Neural cell (in vitro differentiated cells): ENCODE measurements at regions not wholly inside any gene's neighbourhood (a gene's known extent, or its start where the extent isn't known, plus 50 kb on each side); places are given as distances from the start of the nearest gene placed in this dataset.

Experiments used
- H2AFZ ChIP-seq: fragments of 200-600, 300-800 bp; sonication (generic), shearing (Covaris generic); 2 replicates; pipeline ENCODE4 v1.6.0; 2014; ENCODE audit warnings: low read depth, mild to moderate bottlenecking, antibody characterized with exemption, low read length, moderate library complexity
- H3F3A ChIP-seq: fragments of 200-600 bp; shearing (Covaris generic); 2 replicates; pipeline ENCODE4 v1.6.1; 2016; ENCODE audit warnings: mild to moderate bottlenecking, moderate library complexity, mixed read lengths, antibody characterized with exemption, low read length; ENCODE audit not compliant: insufficient read depth, poor library complexity, severe bottlenecking
- H3K27ac ChIP-seq: fragments of 200-600, 300-800 bp; sonication (generic), shearing (Covaris generic); 2 replicates; pipeline ENCODE4 v1.5.1; 2014; ENCODE audit warnings: mild to moderate bottlenecking, low read length, moderate library complexity
- H3K27me3 ChIP-seq: fragments of 300-800, 200-600 bp; sonication (generic), shearing (Covaris generic); 2 replicates; pipeline ENCODE4 v1.6.0; 2014; ENCODE audit warnings: mild to moderate bottlenecking, low read depth, low read length, moderate library complexity; ENCODE audit not compliant: insufficient read depth
- H3K36me3 ChIP-seq: fragments of 300-800, 200-600 bp; sonication (generic), shearing (Covaris generic); 2 replicates; pipeline ENCODE4 v1.5.1; 2014; ENCODE audit warnings: mild to moderate bottlenecking, antibody characterized with exemption, low read length, moderate library complexity; ENCODE audit not compliant: insufficient read depth
- H3K4me2 ChIP-seq: fragments of 300-800, 200-600 bp; sonication (generic), shearing (Covaris generic); 2 replicates; pipeline ENCODE4 v1.6.0; 2014; ENCODE audit warnings: mild to moderate bottlenecking, low read length
- H3K4me3 ChIP-seq: fragments of 300-800, 200-600 bp; sonication (generic), shearing (Covaris generic); 2 replicates; pipeline ENCODE4 v1.5.1; 2014; ENCODE audit warnings: mild to moderate bottlenecking, low read length, moderate library complexity
- H3K79me2 ChIP-seq: fragments of 200-600 bp; shearing (Covaris generic); replicated peaks from 2 replicates; pipeline ENCODE4 v1.6.0; 2014; ENCODE audit warnings: mild to moderate bottlenecking, low read length, moderate library complexity; ENCODE audit not compliant: insufficient read depth
- H3K9ac ChIP-seq: fragments of 300-800, 200-600 bp; sonication (generic), shearing (Covaris generic); 2 replicates; pipeline ENCODE4 v1.6.1; 2016; ENCODE audit warnings: mild to moderate bottlenecking, low read length, mixed read lengths
- H3K9me2 ChIP-seq: fragments of 200-600 bp; shearing (Covaris generic); 2 replicates; pipeline ENCODE4 v1.6.1; 2016; ENCODE audit warnings: mild to moderate bottlenecking, low read length, mixed read lengths; ENCODE audit not compliant: insufficient read depth
- H3K9me3 ChIP-seq: fragments of 200-600, 300-800 bp; sonication (generic), shearing (Covaris generic); 2 replicates; pipeline ENCODE4 v1.6.1; 2016; ENCODE audit warnings: mild to moderate bottlenecking, mixed run types, low read length, moderate library complexity, mixed read lengths
- H4K20me1 ChIP-seq: fragments of 200-600 bp; shearing (Covaris generic); 2 replicates; pipeline ENCODE4 v1.6.1; 2016; ENCODE audit warnings: mild to moderate bottlenecking, mixed run types; ENCODE audit not compliant: insufficient read depth
- CTCF ChIP-seq: fragments of 450-650 bp; IDR thresholded peaks from 2 replicates; pipeline ENCODE4 v1.5.1; 2014; ENCODE audit warnings: antibody characterized with exemption, mild to moderate bottlenecking, moderate library complexity; ENCODE audit not compliant: poor library complexity, severe bottlenecking
- EP300 ChIP-seq: fragments of 450-650 bp; conservative IDR thresholded peaks from 2 replicates; pipeline ENCODE4 v1.6.1; 2014; ENCODE audit warnings: antibody characterized with exemption, mild to moderate bottlenecking, moderate library complexity; ENCODE audit not compliant: poor library complexity, severe bottlenecking
- EZH2 ChIP-seq: fragments of 200-600, 300-800 bp; shearing (Covaris generic), sonication (generic); IDR thresholded peaks from 2 replicates; pipeline ENCODE4 v1.6.1; 2014; ENCODE audit warnings: antibody characterized with exemption, low read length, borderline replicate concordance, mild to moderate bottlenecking; ENCODE audit not compliant: insufficient read depth, poor library complexity, severe bottlenecking
- MXI1 ChIP-seq: fragments of 450-650 bp; conservative IDR thresholded peaks from 2 replicates; pipeline ENCODE4 v1.6.1; 2014; ENCODE audit warnings: antibody characterized with exemption, mild to moderate bottlenecking; ENCODE audit not compliant: poor library complexity, severe bottlenecking
- POLR2AphosphoS5 ChIP-seq: IDR thresholded peaks from 2 replicates; pipeline ENCODE4 v1.6.1; 2012
- RAD21 ChIP-seq: fragments of 450-650 bp; conservative IDR thresholded peaks from 2 replicates; pipeline ENCODE4 v1.6.1; 2014; ENCODE audit warnings: antibody characterized with exemption, mild to moderate bottlenecking, moderate library complexity
- REST ChIP-seq: IDR thresholded peaks from 2 replicates; pipeline ENCODE4 v1.6.1; 2012; ENCODE audit warnings: borderline replicate concordance
- SMC3 ChIP-seq: fragments of 450-650 bp; conservative IDR thresholded peaks from 2 replicates; pipeline ENCODE4 v1.6.1; 2014; ENCODE audit warnings: antibody characterized with exemption, mild to moderate bottlenecking, moderate library complexity; ENCODE audit not compliant: poor library complexity
- TAF1 ChIP-seq: IDR thresholded peaks from 2 replicates; pipeline ENCODE4 v1.6.1; 2012; ENCODE audit warnings: low read depth

- H3F3A ChIP-seq: no peaks in the 10 kb centered on the region
- H3K27ac ChIP-seq: no peak overlapping the region
- H3K4me2 ChIP-seq: no peak overlapping the region
- no peak overlapping the region for H2AFZ ChIP-seq
- no peaks in the 10 kb centered on the region for H3K36me3 ChIP-seq
- TF ChIP-seq EZH2: no peak
- TF ChIP-seq EP300: no peak
- no peak for TF ChIP-seq REST
- no peak for TF ChIP-seq TAF1
- TF ChIP-seq CTCF: no peak
- TF ChIP-seq POLR2AphosphoS5: no peak
- no peak for TF ChIP-seq MXI1
- TF ChIP-seq RAD21: no peak
- no peak for TF ChIP-seq SMC3
- H4K20me1 ChIP-seq: no peaks in the 10 kb centered on the region
- no peak overlapping the region for H3K4me3 ChIP-seq
- H3K79me2 ChIP-seq: no peaks in the 10 kb centered on the region
- no peaks in the 10 kb centered on the region for H3K9me3 ChIP-seq
- no peak overlapping the region for H3K9ac ChIP-seq
- H3K9me2 ChIP-seq: no peaks in the 10 kb centered on the region
- H3K27me3 ChIP-seq: no peaks in the 10 kb centered on the region
These were observed 1191.9 kb upstream of the TENM4 start for GRCh38 chr11:80632691-80633090.

- Histone ChIP-seq H2AFZ (no peak overlapping the region), H3K4me2 (no peak overlapping the region), H3K79me2 (no peaks in the 10 kb centered on the region), H3F3A (no peaks in the 10 kb centered on the region), H4K20me1 (no peaks in the 10 kb centered on the region), H3K27ac (no peak overlapping the region), H3K4me3 (no peak overlapping the region), H3K36me3 (no peaks in the 10 kb centered on the region), H3K27me3 (no peaks in the 10 kb centered on the region), H3K9me3 (no peaks in the 10 kb centered on the region), H3K9ac (no peak overlapping the region), H3K9me2 (no peaks in the 10 kb centered on the region)
- TF ChIP-seq SMC3 (no peak), TAF1 (no peak), CTCF (no peak), MXI1 (no peak), RAD21 (no peak), REST (no peak), POLR2AphosphoS5 (no peak), EZH2 (no peak), EP300 (no peak)
These were observed 1191.3 kb upstream of the TENM4 start for GRCh38 chr11:80632156-80632555.
